ENCODE measurements at regions not wholly inside any gene's neighbourhood (a gene's known extent, or its start where the extent isn't known, plus 50 kb on each side); places are given as distances from the start of the nearest gene placed in this dataset.

- TF ChIP-seq FOXP2 (optimal IDR thresholded peaks at IDR 0.05; ENCODE audit: borderline replicate concordance, extremely low read depth, extremely low read length, insufficient read depth) (no peak), SIN3A (IDR thresholded peaks at IDR 0.05; ENCODE audit: borderline replicate concordance, insufficient read depth, low read length) (no peak), TAF1 (IDR thresholded peaks at IDR 0.05; ENCODE audit: borderline replicate concordance, insufficient read depth, low read length) (no peak), REST (IDR thresholded peaks at IDR 0.05; ENCODE audit: insufficient read depth in 1 of 2, low read depth in 2 of 2, low read length in 2 of 2) (no peak), POLR2AphosphoS5 (IDR thresholded peaks at IDR 0.05; ENCODE audit: low read depth, low read length) (no peak)
These were observed 81.0 kb upstream of the GSE1 start for GRCh38 chr16:85532147-85532546.

- no peak for TF ChIP-seq REST (IDR thresholded peaks at IDR 0.05; ENCODE audit: insufficient read depth in 1 of 2, low read depth in 2 of 2, low read length in 2 of 2)
- no peak for TF ChIP-seq SIN3A (IDR thresholded peaks at IDR 0.05; ENCODE audit: borderline replicate concordance, insufficient read depth, low read length)
- TF ChIP-seq TAF1 (IDR thresholded peaks at IDR 0.05; ENCODE audit: borderline replicate concordance, insufficient read depth, low read length) = no peak
- no peak for TF ChIP-seq FOXP2 (optimal IDR thresholded peaks at IDR 0.05; ENCODE audit: borderline replicate concordance, extremely low read depth, extremely low read length, insufficient read depth)
- no peak for TF ChIP-seq POLR2AphosphoS5 (IDR thresholded peaks at IDR 0.05; ENCODE audit: low read depth, low read length)
These were observed 78.4 kb upstream of the GSE1 start for GRCh38 chr16:85534536-85535351.

GRCh38 chr16:85535352-85536072 is 77.6 kb upstream of the GSE1 start:
- TF ChIP-seq SIN3A (IDR thresholded peaks at IDR 0.05; ENCODE audit: borderline replicate concordance, insufficient read depth, low read length) (no peak), FOXP2 (optimal IDR thresholded peaks at IDR 0.05; ENCODE audit: borderline replicate concordance, extremely low read depth, extremely low read length, insufficient read depth) (no peak), POLR2AphosphoS5 (IDR thresholded peaks at IDR 0.05; ENCODE audit: low read depth, low read length) (no peak), REST (IDR thresholded peaks at IDR 0.05; ENCODE audit: insufficient read depth in 1 of 2, low read depth in 2 of 2, low read length in 2 of 2) (no peak), TAF1 (IDR thresholded peaks at IDR 0.05; ENCODE audit: borderline replicate concordance, insufficient read depth, low read length) (no peak)

GRCh38 chr16:85536073-85536410 is 77.1 kb upstream of the GSE1 start:
- TF ChIP-seq TAF1 (IDR thresholded peaks at IDR 0.05; ENCODE audit: borderline replicate concordance, insufficient read depth, low read length) = no peak
- no peak for TF ChIP-seq FOXP2 (optimal IDR thresholded peaks at IDR 0.05; ENCODE audit: borderline replicate concordance, extremely low read depth, extremely low read length, insufficient read depth)
- TF ChIP-seq SIN3A (IDR thresholded peaks at IDR 0.05; ENCODE audit: borderline replicate concordance, insufficient read depth, low read length) = no peak
- TF ChIP-seq REST (IDR thresholded peaks at IDR 0.05; ENCODE audit: insufficient read depth in 1 of 2, low read depth in 2 of 2, low read length in 2 of 2) = no peak
- TF ChIP-seq POLR2AphosphoS5 (IDR thresholded peaks at IDR 0.05; ENCODE audit: low read depth, low read length) = no peak
